CD1c-positive myeloid dendritic cell (primary cell): ENCODE measurements at regions not wholly inside any gene's neighbourhood (a gene's known extent, or its start where the extent isn't known, plus 50 kb on each side); places are given as distances from the start of the nearest gene placed in this dataset.

Experiments
- DNase-seq: peaks from one replicate; pipeline ENCODE4 v3.0.0-alpha.2; 2016; ENCODE audit errors: extremely low spot score

- peak; percentile 91 for DNase-seq
Measured at GRCh38 chr16:85309656-85310587, 197.7 kb upstream of the CIBAR2 start.

GRCh38 chr16:85310868-85311585, 198.8 kb upstream of the CIBAR2 start:
- no peak for DNase-seq

- DNase-seq: no peak
Measured at GRCh38 chr16:85311741-85312140, 199.5 kb upstream of the CIBAR2 start.

- no peak for DNase-seq
Measured at GRCh38 chr16:85312174-85312573, 199.9 kb upstream of the CIBAR2 start.

GRCh38 chr16:85312642-85313525, 200.6 kb upstream of the CIBAR2 start:
- no peak for DNase-seq

GRCh38 chr16:85313526-85314301, 201.4 kb upstream of the CIBAR2 start:
- DNase-seq: no peak

GRCh38 chr16:85314512-85314971, 202.3 kb upstream of the CIBAR2 start:
- no peak for DNase-seq

GRCh38 chr16:85315866-85316265, 203.6 kb upstream of the CIBAR2 start:
- DNase-seq: no peak

GRCh38 chr16:85316321-85316919, 204.1 kb upstream of the CIBAR2 start:
- DNase-seq: peak; percentile 73

- DNase-seq: no peak
Measured at GRCh38 chr16:85316944-85317343, 204.7 kb upstream of the CIBAR2 start.

- DNase-seq: no peak
Measured at GRCh38 chr16:85317704-85318103, 205.4 kb upstream of the CIBAR2 start.

GRCh38 chr16:85319208-85319983, 207.1 kb upstream of the CIBAR2 start:
- no peak for DNase-seq

GRCh38 chr16:85319984-85320440, 207.7 kb upstream of the CIBAR2 start:
- DNase-seq: no peak

- no peak for DNase-seq
Measured at GRCh38 chr16:85320677-85321385, 208.6 kb upstream of the CIBAR2 start.

GRCh38 chr16:85321509-85322271, 209.4 kb upstream of the CIBAR2 start:
- DNase-seq: no peak

GRCh38 chr16:85323230-85323960, 211.1 kb upstream of the CIBAR2 start:
- no peak for DNase-seq

- DNase-seq: no peak
Measured at GRCh38 chr16:85323961-85324253, 211.6 kb upstream of the CIBAR2 start.

- no peak for DNase-seq
Measured at GRCh38 chr16:85324488-85324887, 212.2 kb upstream of the CIBAR2 start.
